Endothelial cell of umbilical vein (primary cell): ENCODE measurements at regions not wholly inside any gene's neighbourhood (a gene's known extent, or its start where the extent isn't known, plus 50 kb on each side); places are given as distances from the start of the nearest gene placed in this dataset.

Experiments used
- BruUV-seq: library from RNA; stranded (reverse); fragments of 400-500 nt; replicated peaks from 2 replicates; lab custom pipeline; 2021; lab: Mats Ljungman, UMichigan
- CTCF ChIA-PET: fragments of 300-600, 350-600 bp; sonication (Branson Sonifier 250); formaldehyde crosslinking; loops from one replicate; lab custom pipeline; 2021; ENCODE audit warnings: antibody characterized with exemption, inconsistent platforms; lab: Charles Lee
- POLR2A ChIA-PET: fragments of 300-600, 350-600 bp; sonication (Branson Sonifier 250); formaldehyde crosslinking; loops from one replicate; lab custom pipeline; 2021; ENCODE audit warnings: antibody characterized with exemption, inconsistent platforms; lab: Charles Lee
- DNase-seq: peaks from one replicate; pipeline ENCODE4 v3.0.0-alpha.2; 2011; ENCODE audit warnings: low read depth, low spot score
- FAIRE-seq: peaks from 2 replicates; lab custom pipeline; 2011; peaks lifted over from hg19 to GRCh38; lab: Jason Lieb, UNC
- H2AFZ ChIP-seq: 2 replicates; pipeline ENCODE4 v1.6.0; 2012; ENCODE audit warnings: low read depth, low read length, control low read depth, inconsistent platforms
- H3K27ac ChIP-seq: 2 replicates; pipeline ENCODE4 v1.5.1; 2011; ENCODE audit warnings: low read depth, mild to moderate bottlenecking, control low read depth, low read length, moderate library complexity; ENCODE audit not compliant: insufficient read depth
- H3K27me3 ChIP-seq, 2 experiments: 2 replicates each; pipeline versions ENCODE4 v1.6.0 to v1.6.1; 2011; ENCODE audit warnings: low read length in 2 of 2, mixed read lengths in 1 of 2; ENCODE audit not compliant: control insufficient read depth in 2 of 2, insufficient read depth in 2 of 2
- H3K36me3 ChIP-seq, 2 experiments: 2 replicates in 1 of 2; 3 replicates in 1 of 2; pipeline ENCODE4 v1.5.1; 2011; ENCODE audit warnings: low read length in 2 of 2, mild to moderate bottlenecking in 1 of 2, moderate library complexity in 1 of 2; ENCODE audit not compliant: control insufficient read depth in 2 of 2, insufficient read depth in 2 of 2; ENCODE audit errors: extremely low read depth in 1 of 2
- H3K4me1 ChIP-seq: 3 replicates; pipeline ENCODE4 v1.5.1; 2011; ENCODE audit warnings: mild to moderate bottlenecking, low read length; ENCODE audit not compliant: control insufficient read depth, insufficient read depth; ENCODE audit errors: extremely low read depth
- H3K4me2 ChIP-seq: 2 replicates; pipeline ENCODE4 v1.6.1; 2011; ENCODE audit warnings: low read length, control low read depth, mixed read lengths; ENCODE audit not compliant: insufficient read depth
- H3K4me3 ChIP-seq, 3 experiments: fragments of 200-600 bp in 1 of 3; sonication (generic), shearing (Covaris generic) in 1 of 3; replicated peaks in 1 of 3; 2 replicates each; pipeline ENCODE4 v1.5.1; 2011 to 2016; ENCODE audit warnings: control low read depth in 3 of 3, low read length in 3 of 3, mild to moderate bottlenecking in 2 of 3, inconsistent platforms in 1 of 3, low read depth in 1 of 3, moderate library complexity in 1 of 3; ENCODE audit not compliant: insufficient read depth in 1 of 3
- H3K79me2 ChIP-seq: 2 replicates; pipeline ENCODE4 v1.6.0; 2012; ENCODE audit warnings: low read length, inconsistent platforms; ENCODE audit not compliant: control insufficient read depth, insufficient read depth
- H3K9ac ChIP-seq: replicated peaks from 2 replicates; pipeline ENCODE3; 2011; ENCODE audit warnings: low read length, control low read depth; ENCODE audit not compliant: insufficient read depth; ENCODE audit errors: extremely low read depth
- H3K9me1 ChIP-seq: replicated peaks from 3 replicates; pipeline ENCODE4 v1.6.0; 2011; ENCODE audit warnings: mild to moderate bottlenecking, low read length; ENCODE audit not compliant: control insufficient read depth, insufficient read depth; ENCODE audit errors: extremely low read depth
- H3K9me3 ChIP-seq: replicated peaks from 2 replicates; pipeline ENCODE4 v1.5.1; 2012; ENCODE audit warnings: low read length, inconsistent platforms; ENCODE audit not compliant: control insufficient read depth, insufficient read depth
- H4K20me1 ChIP-seq: replicated peaks from 2 replicates; pipeline ENCODE3; 2011; ENCODE audit warnings: mild to moderate bottlenecking, low read length; ENCODE audit not compliant: control insufficient read depth, insufficient read depth; ENCODE audit errors: extremely low read depth
- EZH2 ChIP-seq: IDR thresholded peaks from 2 replicates; pipeline ENCODE4 v1.6.1; 2012; ENCODE audit warnings: borderline replicate concordance, low read depth, mild to moderate bottlenecking, moderate library complexity, low read length, inconsistent platforms; ENCODE audit not compliant: severe bottlenecking
- FOS ChIP-seq: IDR thresholded peaks from 2 replicates; pipeline ENCODE4 v1.6.1; 2011; ENCODE audit warnings: mild to moderate bottlenecking, low read length, moderate library complexity, borderline replicate concordance; ENCODE audit not compliant: insufficient read depth
- GATA2 ChIP-seq: IDR thresholded peaks from 2 replicates; pipeline ENCODE4 v1.7.0; 2011; ENCODE audit warnings: low read depth, mild to moderate bottlenecking, moderate library complexity, mixed read lengths, low read length; ENCODE audit not compliant: insufficient read length, insufficient read depth
- JUN ChIP-seq: IDR thresholded peaks from 2 replicates; pipeline ENCODE4 v1.6.1; 2011; ENCODE audit warnings: borderline replicate concordance, low read depth; ENCODE audit not compliant: insufficient read length, insufficient read depth
- MYC ChIP-seq: IDR thresholded peaks from one replicate; pipeline ENCODE4 v1.6.1; 2011; ENCODE audit warnings: mild to moderate bottlenecking, low read depth, low read length
- POLR2A ChIP-seq: IDR thresholded peaks from 2 replicates; pipeline ENCODE4 v1.6.1; 2012; ENCODE audit warnings: low read depth, mild to moderate bottlenecking, control low read depth, low read length
- POLR2AphosphoS5 ChIP-seq: IDR thresholded peaks from 2 replicates; pipeline ENCODE4 v1.6.1; 2012; ENCODE audit warnings: low read depth, mild to moderate bottlenecking, control low read depth, low read length, moderate library complexity; ENCODE audit not compliant: insufficient read depth
- dilution Hi-C: fragments of 300-500 bp; cut with MboI; formaldehyde crosslinking; loops from one replicate; pipeline ENCODE4 v1.15.0; 2019; ENCODE audit warnings: low sequenced_read_pairs; ENCODE audit not compliant: extremely low pct_ligation_motif_present
- intact Hi-C: fragments of 100-400 bp; cut with micrococcal nuclease; formaldehyde crosslinking; loops from one replicate; pipeline ENCODE4 v1.10.0; 2022
- TF ChIP-seq, protein P1 (sequence below): IDR thresholded peaks from 2 replicates; pipeline ENCODE4 v1.6.1; 2011; ENCODE audit not compliant: insufficient read depth, insufficient read length
- TF ChIP-seq, protein P2 (sequence below), 2 donors: IDR thresholded peaks; 1 replicate in 1 of 2; 2 replicates in 1 of 2; pipeline ENCODE4 v1.5.1; 2011; ENCODE audit warnings: low read length in 2 of 2, mild to moderate bottlenecking in 2 of 2, moderate library complexity in 2 of 2, control low read depth in 1 of 2, inconsistent platforms in 1 of 2, low read depth in 1 of 2; ENCODE audit not compliant: insufficient read depth in 1 of 2; ENCODE audit errors: extremely low read depth in 1 of 2

DNA sequence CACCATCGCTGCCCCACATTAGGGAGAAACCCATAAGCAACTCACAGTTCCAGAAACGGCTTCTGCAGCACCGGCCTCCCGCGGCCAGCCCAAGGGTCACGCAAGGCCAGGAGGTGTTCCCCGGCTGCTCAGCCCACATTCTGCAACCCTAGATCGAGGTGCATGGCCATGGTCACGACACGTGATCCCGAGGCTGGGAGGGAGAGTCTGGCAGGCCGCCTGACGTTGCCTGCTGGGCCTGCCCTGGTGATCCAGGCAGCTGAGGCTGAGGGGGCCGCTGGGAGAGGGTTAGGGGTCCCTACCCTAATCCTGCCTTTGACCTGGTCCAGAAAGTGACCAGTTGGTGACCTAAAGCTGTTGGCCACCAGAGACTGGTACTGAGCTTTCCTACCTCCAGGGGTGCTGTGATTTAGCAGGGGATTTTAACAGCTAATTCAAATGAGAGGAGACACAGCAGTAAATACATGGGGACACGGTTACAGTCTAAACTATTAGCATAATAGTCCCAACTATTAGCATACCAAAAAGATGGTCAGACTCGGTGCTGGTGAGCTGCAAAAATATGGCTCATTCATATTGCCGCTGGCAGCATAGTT lies 97.4 kb upstream of the CIBAR2 start:
- Histone ChIP-seq H2AFZ (no peak overlapping the region), H3K27me3 (no peaks in the 10 kb centered on the region), H3K79me2 (no peaks in the 10 kb centered on the region), H3K9ac (no peak overlapping the region), H3K27ac (no peak overlapping the region), H3K4me1 (no peaks in the 10 kb centered on the region), H3K9me3 (no peaks in the 10 kb centered on the region), H4K20me1 (no peaks in the 10 kb centered on the region), H3K36me3 (no peaks in the 10 kb centered on the region), H3K4me3 (no peak overlapping the region), H3K9me1 (no peaks in the 10 kb centered on the region), H3K4me2 (no peak overlapping the region)
- ChIA-PET CTCF (interaction anchor here (0.9 to 1.2 kb wide), 2 partner anchors 15 to 37 kb away, joined by 3 read pairs; no protein-coding TSS in a partner anchor), POLR2A (no interaction called here)
- TF ChIP-seq JUN = no peak
- no peak for TF ChIP-seq GATA2
- TF ChIP-seq EZH2 = no peak
- TF ChIP-seq, protein P1, sequence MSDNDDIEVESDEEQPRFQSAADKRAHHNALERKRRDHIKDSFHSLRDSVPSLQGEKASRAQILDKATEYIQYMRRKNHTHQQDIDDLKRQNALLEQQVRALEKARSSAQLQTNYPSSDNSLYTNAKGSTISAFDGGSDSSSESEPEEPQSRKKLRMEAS = no peak
- TF ChIP-seq POLR2A = no peak
- TF ChIP-seq, protein P2, sequence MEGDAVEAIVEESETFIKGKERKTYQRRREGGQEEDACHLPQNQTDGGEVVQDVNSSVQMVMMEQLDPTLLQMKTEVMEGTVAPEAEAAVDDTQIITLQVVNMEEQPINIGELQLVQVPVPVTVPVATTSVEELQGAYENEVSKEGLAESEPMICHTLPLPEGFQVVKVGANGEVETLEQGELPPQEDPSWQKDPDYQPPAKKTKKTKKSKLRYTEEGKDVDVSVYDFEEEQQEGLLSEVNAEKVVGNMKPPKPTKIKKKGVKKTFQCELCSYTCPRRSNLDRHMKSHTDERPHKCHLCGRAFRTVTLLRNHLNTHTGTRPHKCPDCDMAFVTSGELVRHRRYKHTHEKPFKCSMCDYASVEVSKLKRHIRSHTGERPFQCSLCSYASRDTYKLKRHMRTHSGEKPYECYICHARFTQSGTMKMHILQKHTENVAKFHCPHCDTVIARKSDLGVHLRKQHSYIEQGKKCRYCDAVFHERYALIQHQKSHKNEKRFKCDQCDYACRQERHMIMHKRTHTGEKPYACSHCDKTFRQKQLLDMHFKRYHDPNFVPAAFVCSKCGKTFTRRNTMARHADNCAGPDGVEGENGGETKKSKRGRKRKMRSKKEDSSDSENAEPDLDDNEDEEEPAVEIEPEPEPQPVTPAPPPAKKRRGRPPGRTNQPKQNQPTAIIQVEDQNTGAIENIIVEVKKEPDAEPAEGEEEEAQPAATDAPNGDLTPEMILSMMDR (IDR thresholded peaks at IDR 0.05; ENCODE audit: extremely low read depth in 1 of 2, insufficient read depth in 1 of 2, low read depth in 1 of 2, low read length in 2 of 2) = no peak
- no peak for TF ChIP-seq MYC
- TF ChIP-seq FOS = no peak
- no peak for TF ChIP-seq POLR2AphosphoS5
- dilution Hi-C loops (no loop called here), intact Hi-C loops (no loop called here)
- DNase-seq = no peak
- BruUV-seq = no TSS peak
- FAIRE-seq = no peak
